Fibroblast of villous mesenchyme (primary cell): ENCODE measurements at regions not wholly inside any gene's neighbourhood (a gene's known extent, or its start where the extent isn't known, plus 50 kb on each side); places are given as distances from the start of the nearest gene placed in this dataset. TPM values are rescaled to one million over a fixed set of nuclear protein-coding genes. Genes with fewer than 3 reads are reported as not detected.

Experiments
- DNase-seq: peaks from one replicate; pipeline ENCODE4 v3.0.0-alpha.2; 2010; ENCODE audit warnings: low read depth
- H3K4me3 ChIP-seq: 2 replicates; pipeline ENCODE4 v1.5.1; 2011; ENCODE audit warnings: low read depth, mild to moderate bottlenecking, low read length
- small RNA-seq: library from RNA; depleted of rRNA; stranded (forward); fragments of <200 nt; gene quantifications from one replicate; pipeline ENCODE3, GENCODE V24; 2012
- TF ChIP-seq, protein P1 (sequence below): IDR thresholded peaks from 2 replicates; pipeline ENCODE4 v1.5.1; 2012; ENCODE audit warnings: low read depth, mild to moderate bottlenecking, low read length; ENCODE audit not compliant: insufficient read depth

DNA sequence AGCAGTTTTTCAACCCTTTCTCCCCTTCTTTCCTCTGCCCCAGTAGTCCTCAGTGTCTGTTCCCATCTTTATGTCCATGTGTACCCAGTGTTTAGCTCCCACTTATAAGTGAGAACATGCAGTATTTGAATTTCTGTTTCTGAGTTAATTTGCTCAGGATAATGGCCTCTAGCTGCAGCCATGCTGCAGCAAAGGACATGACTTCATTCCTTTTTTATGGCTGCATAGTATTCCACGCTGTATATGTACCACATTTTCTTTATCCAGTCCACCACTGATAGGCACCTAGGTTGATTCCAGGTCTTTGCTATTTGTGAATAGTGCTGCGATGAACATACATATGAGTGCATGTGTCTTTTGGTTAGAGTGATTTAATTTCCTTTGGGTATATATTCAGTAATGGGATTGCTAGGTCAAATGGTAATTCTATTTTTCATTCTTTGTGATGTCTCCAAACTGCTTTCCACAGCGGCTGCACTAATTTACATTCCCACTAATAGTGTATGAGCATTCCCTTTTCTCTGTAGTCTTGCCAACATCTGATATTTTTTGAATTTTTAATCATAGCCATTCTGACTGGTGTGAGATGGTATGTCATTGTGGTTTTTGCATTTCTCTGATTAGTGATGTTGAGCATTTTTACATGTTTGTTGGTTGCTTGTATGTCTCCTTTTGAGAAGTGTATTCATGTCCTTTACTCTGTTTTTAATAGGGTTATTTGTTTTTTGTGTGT lies 54.6 kb upstream of the ANK2 start:
- H3K4me3 ChIP-seq = no peak overlapping the region
- DNase-seq = no peak
- TF ChIP-seq, protein P1, sequence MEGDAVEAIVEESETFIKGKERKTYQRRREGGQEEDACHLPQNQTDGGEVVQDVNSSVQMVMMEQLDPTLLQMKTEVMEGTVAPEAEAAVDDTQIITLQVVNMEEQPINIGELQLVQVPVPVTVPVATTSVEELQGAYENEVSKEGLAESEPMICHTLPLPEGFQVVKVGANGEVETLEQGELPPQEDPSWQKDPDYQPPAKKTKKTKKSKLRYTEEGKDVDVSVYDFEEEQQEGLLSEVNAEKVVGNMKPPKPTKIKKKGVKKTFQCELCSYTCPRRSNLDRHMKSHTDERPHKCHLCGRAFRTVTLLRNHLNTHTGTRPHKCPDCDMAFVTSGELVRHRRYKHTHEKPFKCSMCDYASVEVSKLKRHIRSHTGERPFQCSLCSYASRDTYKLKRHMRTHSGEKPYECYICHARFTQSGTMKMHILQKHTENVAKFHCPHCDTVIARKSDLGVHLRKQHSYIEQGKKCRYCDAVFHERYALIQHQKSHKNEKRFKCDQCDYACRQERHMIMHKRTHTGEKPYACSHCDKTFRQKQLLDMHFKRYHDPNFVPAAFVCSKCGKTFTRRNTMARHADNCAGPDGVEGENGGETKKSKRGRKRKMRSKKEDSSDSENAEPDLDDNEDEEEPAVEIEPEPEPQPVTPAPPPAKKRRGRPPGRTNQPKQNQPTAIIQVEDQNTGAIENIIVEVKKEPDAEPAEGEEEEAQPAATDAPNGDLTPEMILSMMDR = no peak

Small RNA genes lying in the stretch of these regions (small RNA-seq; reads per million reads assigned to genes)
- gene AC017007.1 = not detected
- not detected for gene RF00019
